IPS-NIHi7 (cell line): ENCODE measurements at regions not wholly inside any gene's neighbourhood (a gene's known extent, or its start where the extent isn't known, plus 50 kb on each side); places are given as distances from the start of the nearest gene placed in this dataset.
A peak's percentile ranks its signal among the peaks of the same experiment; 100 is the strongest.
"Not testable (repeated sequence)": the region's sequence is repeated elsewhere in the genome, so short reads cannot be mapped to it uniquely, and the experiment has no call there.

Experiments
- DNase-seq: peaks from one replicate; pipeline ENCODE4 v3.0.0; 2012; ENCODE audit warnings: mixed read lengths; ENCODE audit errors: extremely low spot score

DNA sequence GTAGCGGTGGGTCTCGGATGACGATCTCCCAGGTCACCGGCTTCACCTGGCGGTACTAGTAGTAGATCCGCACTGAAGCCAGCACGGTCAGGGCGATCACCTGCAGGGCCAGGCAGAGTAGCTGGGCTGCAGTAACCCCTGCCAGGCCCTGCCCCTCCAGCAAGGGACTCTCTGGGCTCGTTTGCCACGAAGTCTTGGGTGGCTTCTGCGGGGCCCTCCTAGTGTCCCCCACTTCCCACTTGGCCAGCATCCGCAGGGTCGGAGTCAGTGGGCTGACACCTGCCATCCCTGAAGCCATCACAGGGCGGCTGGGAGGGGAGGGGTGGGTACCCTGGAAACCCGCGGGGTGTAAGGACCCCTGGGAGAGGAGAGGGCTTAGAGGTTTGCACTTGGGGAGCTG is 214.0 kb downstream of the OR4C45 start:
- no peak for DNase-seq

DNA sequence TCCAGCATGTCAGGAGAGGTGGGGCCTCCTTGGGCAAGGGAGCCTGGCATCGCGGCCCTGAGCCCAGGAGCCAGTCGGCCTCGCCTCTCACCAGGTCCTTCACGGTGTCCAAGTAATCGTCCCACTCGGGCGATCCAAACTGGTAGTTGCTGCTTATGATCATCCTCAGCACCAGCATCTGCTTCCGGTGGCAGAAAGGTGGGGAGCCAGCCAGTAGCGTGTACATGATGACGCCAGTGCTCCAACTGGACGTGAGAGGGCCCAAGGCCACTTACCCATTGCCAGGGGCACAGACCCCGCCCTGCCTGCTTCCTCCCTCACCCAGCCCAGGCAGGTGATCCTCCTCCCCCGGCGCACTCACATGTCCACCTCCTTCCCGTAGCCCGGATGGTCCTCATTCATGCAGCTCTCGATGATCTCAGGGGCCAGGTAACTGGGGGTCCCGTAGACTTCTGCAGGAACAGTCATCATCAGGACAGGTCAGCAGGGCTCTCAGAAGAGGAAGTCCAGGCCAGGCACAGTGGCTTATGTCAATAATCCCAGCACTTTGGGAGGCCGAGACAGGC is 214.7 kb downstream of the OR4C45 start:
- DNase-seq = no peak

DNA sequence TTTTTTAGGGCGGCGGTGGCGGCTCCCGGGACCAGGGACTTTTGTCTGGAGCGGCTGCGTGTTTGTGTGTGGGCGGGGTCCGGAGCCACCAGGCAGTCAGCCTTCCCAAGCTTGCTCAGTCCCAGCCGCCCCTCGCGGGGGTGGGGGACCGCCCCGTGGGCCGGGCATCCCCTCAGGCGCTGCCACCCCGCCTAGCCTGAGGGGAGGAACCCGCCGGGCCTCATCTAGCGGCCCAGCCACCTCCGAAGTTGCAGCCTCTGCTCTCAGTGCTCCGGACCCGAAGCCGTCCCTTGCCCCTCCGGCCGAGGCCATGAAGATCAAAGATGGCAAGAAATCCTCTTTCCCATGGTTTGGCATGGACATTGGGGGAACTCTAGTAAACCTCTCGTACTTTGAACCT is 235.2 kb downstream of the OR4C45 start:
- no peak for DNase-seq

DNA sequence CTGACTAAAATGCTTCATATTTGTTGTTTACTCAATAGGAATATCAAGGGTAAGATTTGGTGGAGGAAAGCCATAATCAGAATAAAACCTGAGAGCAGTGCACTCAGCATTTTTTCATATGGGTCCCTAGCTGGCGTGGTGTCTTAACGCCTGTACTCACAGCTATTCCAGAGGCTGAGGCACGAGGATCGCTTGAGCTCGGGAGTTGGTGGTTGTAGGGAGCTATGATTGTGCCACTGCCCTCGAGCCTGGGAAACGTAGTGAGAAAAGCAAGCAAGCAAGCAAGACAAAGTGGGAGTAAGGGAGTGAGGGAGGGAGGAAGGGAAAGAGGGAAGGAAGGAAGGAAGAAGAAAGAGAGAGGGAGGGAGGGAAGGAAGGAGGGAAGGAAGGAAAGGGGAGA is 242.5 kb downstream of the OR4C45 start:
- DNase-seq = no peak

DNA sequence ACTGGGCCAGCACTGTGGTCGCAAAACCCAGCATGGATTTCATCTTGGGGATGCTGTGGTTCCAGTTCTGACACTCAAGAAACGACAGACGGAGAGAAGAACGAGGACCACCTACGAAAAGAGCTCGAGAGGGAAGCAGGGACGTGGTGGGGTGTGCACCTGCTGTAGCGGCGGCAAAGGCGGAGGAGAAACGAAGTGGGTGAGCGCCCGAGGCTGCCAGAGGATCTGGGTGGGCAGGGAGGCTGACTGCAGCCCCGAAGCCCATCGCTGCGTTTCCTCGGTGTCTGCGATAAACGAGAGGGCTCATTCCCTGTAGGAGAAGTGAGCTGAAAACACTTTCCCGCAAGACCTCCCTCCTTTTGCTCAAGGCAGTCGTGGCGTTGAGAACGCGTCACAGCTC is 246.1 kb downstream of the OR4C45 start:
- no peak for DNase-seq

DNA sequence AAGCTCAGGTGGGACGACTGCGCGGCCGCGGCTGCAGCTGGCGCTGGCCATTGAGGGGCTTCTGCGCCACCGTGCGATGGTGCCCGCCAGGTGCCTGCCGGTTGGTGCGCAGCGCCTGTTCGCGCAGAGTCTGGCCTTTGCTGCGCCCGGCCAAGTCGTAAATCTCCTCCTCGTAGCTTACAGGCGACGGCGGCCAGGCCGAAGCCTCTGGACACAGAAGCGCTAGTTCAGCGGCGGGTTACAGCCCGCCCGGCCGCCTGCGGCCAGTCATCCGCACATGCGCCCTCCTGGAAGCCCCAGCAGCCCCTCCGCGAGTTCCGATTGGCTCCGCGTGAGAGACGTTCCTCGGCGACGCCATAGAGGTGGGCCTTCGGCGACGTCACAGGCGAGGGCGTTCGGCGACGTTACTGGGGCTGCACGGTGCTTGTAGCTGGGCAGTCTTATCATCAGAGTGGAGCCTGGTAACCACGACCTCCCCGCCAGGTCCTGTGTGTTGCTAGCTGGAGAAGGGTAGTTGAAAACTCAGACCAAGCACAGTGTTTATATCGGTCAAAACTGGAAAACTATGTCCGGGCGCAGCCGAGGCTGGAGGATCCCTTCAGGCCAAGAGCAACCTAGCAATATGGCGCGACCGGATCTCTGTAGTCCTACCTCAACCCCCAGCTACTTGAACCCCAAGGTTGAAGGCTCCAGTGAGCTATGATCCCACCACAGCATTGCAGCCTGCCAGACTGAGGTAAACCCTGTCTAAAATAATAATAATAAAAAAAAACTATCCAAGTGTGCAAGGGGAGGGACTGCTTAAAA is 265.7 kb downstream of the OR4C45 start:
- no peak for DNase-seq

DNA sequence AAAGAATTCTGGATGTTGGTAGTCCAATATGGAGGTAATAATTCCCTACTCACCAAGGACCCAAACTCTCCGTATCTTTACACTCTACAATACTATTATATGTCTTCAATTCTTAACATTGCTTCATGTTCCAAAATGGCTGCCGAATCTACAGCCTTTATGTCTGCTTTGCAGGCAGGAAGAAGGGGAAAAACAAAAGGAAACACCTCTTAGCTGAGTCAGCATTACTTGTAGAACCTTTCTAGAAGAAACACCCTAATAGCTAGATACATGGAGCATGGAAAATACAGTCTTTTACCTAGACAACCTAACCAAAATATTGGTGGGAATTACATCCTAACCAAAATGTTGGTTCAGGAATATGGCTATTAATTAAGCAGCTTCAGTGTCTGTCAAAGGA is 298.0 kb downstream of the OR4C45 start:
- not testable (repeated sequence) for DNase-seq

DNA sequence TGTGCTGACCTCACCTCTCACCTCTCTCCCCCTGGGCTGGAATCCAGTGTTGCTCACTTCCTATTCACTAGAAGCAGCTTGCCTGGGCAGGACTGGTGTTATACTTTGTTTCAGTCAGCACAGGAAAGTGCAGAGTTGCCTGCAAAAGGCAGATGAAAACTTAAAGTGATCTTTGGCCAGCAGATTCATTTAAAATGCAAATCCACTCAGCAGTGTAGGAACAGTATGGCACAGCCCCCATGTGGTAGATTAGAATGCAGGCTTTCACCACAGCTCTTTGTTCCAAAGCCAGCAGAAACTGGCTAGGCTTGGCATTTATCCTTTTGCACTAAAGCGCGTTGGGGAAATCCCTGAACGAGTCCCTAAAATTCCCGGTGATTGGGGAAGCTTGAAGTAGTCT is 301.2 kb downstream of the OR4C45 start:
- DNase-seq = no peak

DNA sequence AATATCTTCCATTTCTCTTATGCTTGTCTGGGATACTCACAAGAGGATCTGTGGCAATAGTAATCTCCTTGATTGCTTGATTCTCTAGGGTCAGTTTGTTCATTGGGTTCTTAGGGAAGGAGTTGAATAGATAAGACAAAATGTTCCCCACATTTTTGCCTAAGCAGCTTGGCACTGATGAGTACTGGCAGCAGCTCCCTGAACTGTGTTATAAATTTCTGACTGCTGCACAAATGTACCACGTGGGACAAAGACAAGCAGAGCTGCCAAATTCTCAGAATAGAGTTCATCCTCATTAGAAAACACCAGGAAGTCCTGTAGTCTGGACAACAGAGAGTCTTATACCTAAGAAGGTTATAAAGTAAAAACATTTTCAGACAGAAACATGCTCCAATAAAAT is 304.8 kb downstream of the OR4C45 start:
- not testable (repeated sequence) for DNase-seq

DNA sequence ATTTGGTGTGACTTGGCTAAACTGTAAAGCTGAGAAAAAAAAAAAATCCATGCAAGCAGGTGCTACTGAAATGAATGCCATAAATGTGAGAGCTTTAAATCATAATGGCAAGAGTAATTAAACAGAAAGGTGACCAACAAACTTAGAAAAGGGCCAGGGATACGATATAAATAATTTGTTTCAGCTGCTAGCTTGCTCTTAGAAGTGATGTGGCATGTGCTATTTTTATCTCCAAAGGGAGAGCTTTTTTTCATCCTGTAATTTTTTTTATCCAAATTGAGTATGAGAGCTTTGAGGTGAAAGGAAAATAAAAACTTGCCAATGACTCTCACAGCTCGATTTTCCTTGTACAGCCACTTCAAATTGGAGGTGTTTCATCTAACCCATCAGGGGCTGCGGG is 315.3 kb downstream of the OR4C45 start:
- not testable (repeated sequence) for DNase-seq

DNA sequence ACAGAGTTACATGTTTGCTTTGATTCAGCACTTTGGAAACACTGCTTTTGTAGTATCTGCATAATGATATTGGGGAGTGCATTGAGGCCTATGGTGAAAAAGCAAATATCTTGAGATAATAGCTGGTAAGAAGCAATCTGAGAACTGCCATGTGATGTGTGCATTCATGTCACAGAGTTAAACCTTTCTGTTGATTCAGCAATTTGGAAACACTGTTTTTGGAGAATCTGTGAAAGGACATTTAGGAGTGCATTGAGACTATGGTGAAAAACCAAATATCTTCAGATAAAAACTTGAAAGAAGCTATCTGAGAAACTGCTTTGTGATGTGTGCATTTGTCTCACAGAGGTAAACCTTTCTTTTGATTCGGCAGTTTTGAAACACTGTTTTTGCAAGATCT is 346.8 kb downstream of the OR4C45 start:
- no peak for DNase-seq

DNA sequence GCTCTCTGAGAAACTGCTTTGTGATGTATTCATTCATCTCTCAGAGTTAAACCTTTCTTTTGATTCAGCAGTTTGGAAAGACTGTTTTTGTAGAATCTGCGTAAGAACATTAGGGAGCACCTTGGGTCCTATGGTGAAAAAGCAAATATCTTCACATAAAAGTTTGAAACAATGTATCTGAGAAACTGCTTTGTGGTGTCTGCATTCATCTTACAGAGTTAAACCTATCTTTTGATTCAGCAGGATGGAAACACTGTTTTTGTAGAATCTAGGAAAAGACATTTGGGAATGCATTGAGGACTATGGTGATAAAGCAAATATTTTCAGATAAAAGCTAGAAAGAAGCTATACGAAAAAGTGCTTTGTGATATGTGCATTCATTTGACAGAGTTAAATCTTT is 361.3 kb downstream of the OR4C45 start:
- no peak for DNase-seq

DNA sequence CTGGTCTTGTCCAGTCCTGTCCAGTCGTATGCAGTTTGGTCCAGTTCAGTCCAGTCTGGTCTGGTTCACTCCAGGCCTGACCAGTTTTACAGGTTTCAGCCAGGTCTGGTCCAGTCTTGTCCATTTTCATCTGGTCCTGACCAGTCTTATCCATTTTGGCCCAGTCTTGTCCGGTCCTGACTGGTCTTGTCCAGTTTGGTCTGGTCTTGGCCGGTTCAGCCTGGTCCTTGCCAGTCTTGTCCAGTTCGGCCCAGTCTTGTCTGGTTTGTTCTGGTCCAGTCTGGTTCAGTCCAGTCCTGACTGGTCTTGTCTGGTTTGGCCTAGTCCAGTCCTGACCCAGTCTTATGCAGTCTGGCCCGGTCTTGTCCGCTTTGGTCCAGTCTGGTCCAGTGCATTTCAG is 380.2 kb downstream of the OR4C45 start:
- DNase-seq = peak; percentile 2

DNA sequence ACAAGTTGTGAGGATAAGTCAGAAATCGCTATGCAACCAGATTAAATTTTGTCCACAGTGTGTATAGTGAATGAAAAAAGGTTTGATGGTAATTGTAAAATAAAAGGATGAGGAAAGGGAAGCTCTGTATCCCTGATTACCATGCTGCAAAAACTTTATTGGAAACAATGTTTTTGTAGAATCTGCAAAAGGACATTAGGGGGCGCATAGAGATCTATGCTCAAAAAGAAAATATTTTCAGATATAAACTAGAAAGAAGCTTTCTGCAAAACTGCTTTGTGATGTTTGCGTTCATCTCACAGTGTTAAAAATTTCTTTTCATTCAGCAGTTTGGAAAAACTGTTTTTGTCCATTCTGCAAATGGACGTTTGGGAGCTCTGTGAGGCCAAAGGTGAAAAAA is 390.5 kb downstream of the OR4C45 start:
- no peak for DNase-seq
